ENCODE measurements at regions not wholly inside any gene's neighbourhood (a gene's known extent, or its start where the extent isn't known, plus 50 kb on each side); places are given as distances from the start of the nearest gene placed in this dataset.

- intact Hi-C loops (cut with micrococcal nuclease), result no loop called here
- H3K27me3 Mint-ChIP-seq, result no peaks in the 10 kb centered on the region
- H3K27ac Mint-ChIP-seq, result no peak overlapping the region
- no peak for DNase-seq
- no peaks in the 10 kb centered on the region for H3K4me1 Mint-ChIP-seq
- no peaks in the 10 kb centered on the region for H3K36me3 Mint-ChIP-seq (ENCODE audit: low read depth)
- no peaks in the 10 kb centered on the region for H3K9me3 Mint-ChIP-seq
- no peak overlapping the region for H3K4me3 Mint-ChIP-seq
Measured at GRCh38 chr2:19700861-19701585, 200.8 kb downstream of the TTC32 start.

- H3K27me3 Mint-ChIP-seq, result no peaks in the 10 kb centered on the region
Measured at GRCh38 chr2:19697131-19697530, 204.7 kb downstream of the TTC32 start.

GRCh38 chr2:19695706-19696105 lies 206.1 kb downstream of the TTC32 start:
- no peaks in the 10 kb centered on the region for H3K36me3 Mint-ChIP-seq (ENCODE audit: low read depth)
- no peaks in the 10 kb centered on the region for H3K9me3 Mint-ChIP-seq
- no peaks in the 10 kb centered on the region for H3K4me1 Mint-ChIP-seq
- DNase-seq, result no peak
- intact Hi-C loops (cut with micrococcal nuclease), result no loop called here
- no peak overlapping the region for H3K27ac Mint-ChIP-seq
- H3K27me3 Mint-ChIP-seq, result no peaks in the 10 kb centered on the region
- no peak overlapping the region for H3K4me3 Mint-ChIP-seq

More at GRCh38 chr2:19697131-19697530, 204.7 kb downstream of the TTC32 start:
- no peak overlapping the region for H3K27ac Mint-ChIP-seq
- H3K4me1 Mint-ChIP-seq, result no peaks in the 10 kb centered on the region
- H3K36me3 Mint-ChIP-seq (ENCODE audit: low read depth), result no peaks in the 10 kb centered on the region
- H3K4me3 Mint-ChIP-seq, result no peak overlapping the region
- intact Hi-C loops (cut with micrococcal nuclease), result no loop called here
- no peak for DNase-seq
- no peaks in the 10 kb centered on the region for H3K9me3 Mint-ChIP-seq

GRCh38 chr2:19691892-19692291 lies 209.9 kb downstream of the TTC32 start:
- no peak overlapping the region for H3K4me3 Mint-ChIP-seq
- no peaks in the 10 kb centered on the region for H3K4me1 Mint-ChIP-seq
- no peaks in the 10 kb centered on the region for H3K9me3 Mint-ChIP-seq
- intact Hi-C loops (cut with micrococcal nuclease), result no loop called here
- H3K27ac Mint-ChIP-seq, result no peak overlapping the region
- DNase-seq, result no peak
- H3K27me3 Mint-ChIP-seq, result no peaks in the 10 kb centered on the region
- H3K36me3 Mint-ChIP-seq (ENCODE audit: low read depth), result no peaks in the 10 kb centered on the region

- no peak for DNase-seq
- no peaks in the 10 kb centered on the region for H3K36me3 Mint-ChIP-seq (ENCODE audit: low read depth)
- no peak overlapping the region for H3K4me3 Mint-ChIP-seq
- H3K9me3 Mint-ChIP-seq, result no peaks in the 10 kb centered on the region
- no peak overlapping the region for H3K27ac Mint-ChIP-seq
- H3K4me1 Mint-ChIP-seq, result no peaks in the 10 kb centered on the region
- intact Hi-C loops (cut with micrococcal nuclease), result no loop called here
- H3K27me3 Mint-ChIP-seq, result no peaks in the 10 kb centered on the region
Measured at GRCh38 chr2:19690429-19690828, 211.4 kb downstream of the TTC32 start.

GRCh38 chr2:19689646-19690168 lies 212.1 kb downstream of the TTC32 start:
- Mint-ChIP-seq H3K4me3 (no peak overlapping the region), H3K27me3 (no peaks in the 10 kb centered on the region), H3K36me3 (ENCODE audit: low read depth) (no peaks in the 10 kb centered on the region), H3K4me1 (no peaks in the 10 kb centered on the region), H3K27ac (no peak overlapping the region), H3K9me3 (no peaks in the 10 kb centered on the region)
- DNase-seq, result no peak
- intact Hi-C loops (cut with micrococcal nuclease), result no loop called here

GRCh38 chr2:19688059-19688458 lies 213.7 kb downstream of the TTC32 start:
- intact Hi-C loops (cut with micrococcal nuclease), result no loop called here
- no peaks in the 10 kb centered on the region for H3K27me3 Mint-ChIP-seq
- no peaks in the 10 kb centered on the region for H3K36me3 Mint-ChIP-seq (ENCODE audit: low read depth)
- DNase-seq, result no peak
- H3K27ac Mint-ChIP-seq, result no peak overlapping the region
- H3K9me3 Mint-ChIP-seq, result no peaks in the 10 kb centered on the region
- H3K4me1 Mint-ChIP-seq, result no peaks in the 10 kb centered on the region
- no peak overlapping the region for H3K4me3 Mint-ChIP-seq

- no peaks in the 10 kb centered on the region for H3K9me3 Mint-ChIP-seq
- H3K4me3 Mint-ChIP-seq, result no peak overlapping the region
- DNase-seq, result no peak
- intact Hi-C loops (cut with micrococcal nuclease), result no loop called here
- no peaks in the 10 kb centered on the region for H3K27me3 Mint-ChIP-seq
- no peaks in the 10 kb centered on the region for H3K36me3 Mint-ChIP-seq (ENCODE audit: low read depth)
- no peaks in the 10 kb centered on the region for H3K4me1 Mint-ChIP-seq
- no peak overlapping the region for H3K27ac Mint-ChIP-seq
Measured at GRCh38 chr2:19687017-19687659, 214.6 kb downstream of the TTC32 start.

GRCh38 chr2:19686439-19686838 lies 215.3 kb downstream of the TTC32 start:
- no peaks in the 10 kb centered on the region for H3K9me3 Mint-ChIP-seq

GRCh38 chr2:19685731-19686130 lies 216.1 kb downstream of the TTC32 start:
- H3K27me3 Mint-ChIP-seq, result no peaks in the 10 kb centered on the region
- no peaks in the 10 kb centered on the region for H3K36me3 Mint-ChIP-seq (ENCODE audit: low read depth)
- H3K4me3 Mint-ChIP-seq, result no peak overlapping the region
- H3K27ac Mint-ChIP-seq, result no peak overlapping the region
- no peaks in the 10 kb centered on the region for H3K4me1 Mint-ChIP-seq
- DNase-seq, result no peak
- no peaks in the 10 kb centered on the region for H3K9me3 Mint-ChIP-seq
- intact Hi-C loops (cut with micrococcal nuclease), result no loop called here

More at GRCh38 chr2:19686439-19686838, 215.3 kb downstream of the TTC32 start:
- Mint-ChIP-seq H3K27ac (no peak overlapping the region), H3K4me1 (no peaks in the 10 kb centered on the region), H3K27me3 (no peaks in the 10 kb centered on the region), H3K36me3 (ENCODE audit: low read depth) (no peaks in the 10 kb centered on the region), H3K4me3 (no peak overlapping the region)
- intact Hi-C loops (cut with micrococcal nuclease), result no loop called here
- DNase-seq, result no peak

GRCh38 chr2:19684516-19684915 lies 217.3 kb downstream of the TTC32 start:
- H3K36me3 Mint-ChIP-seq (ENCODE audit: low read depth), result no peaks in the 10 kb centered on the region
- no peak overlapping the region for H3K27ac Mint-ChIP-seq
- H3K4me1 Mint-ChIP-seq, result no peaks in the 10 kb centered on the region
- no peaks in the 10 kb centered on the region for H3K9me3 Mint-ChIP-seq
- intact Hi-C loops (cut with micrococcal nuclease), result no loop called here
- DNase-seq, result no peak
- no peak overlapping the region for H3K4me3 Mint-ChIP-seq
- no peaks in the 10 kb centered on the region for H3K27me3 Mint-ChIP-seq

GRCh38 chr2:19683556-19683955 lies 218.2 kb downstream of the TTC32 start:
- Mint-ChIP-seq H3K27ac (no peak overlapping the region), H3K4me1 (no peaks in the 10 kb centered on the region), H3K27me3 (no peaks in the 10 kb centered on the region), H3K9me3 (no peaks in the 10 kb centered on the region), H3K4me3 (no peak overlapping the region), H3K36me3 (ENCODE audit: low read depth) (no peaks in the 10 kb centered on the region)
- intact Hi-C loops (cut with micrococcal nuclease), result no loop called here
- DNase-seq, result no peak

- no peaks in the 10 kb centered on the region for H3K27me3 Mint-ChIP-seq
- no peak for DNase-seq
- H3K27ac Mint-ChIP-seq, result no peak overlapping the region
- no peaks in the 10 kb centered on the region for H3K9me3 Mint-ChIP-seq
- no peaks in the 10 kb centered on the region for H3K4me1 Mint-ChIP-seq
- no peak overlapping the region for H3K4me3 Mint-ChIP-seq
- intact Hi-C loops (cut with micrococcal nuclease), result no loop called here
- H3K36me3 Mint-ChIP-seq (ENCODE audit: low read depth), result no peaks in the 10 kb centered on the region
Measured at GRCh38 chr2:19682493-19682892, 219.3 kb downstream of the TTC32 start.

GRCh38 chr2:19677825-19678518 lies 223.8 kb downstream of the TTC32 start:
- H3K4me3 Mint-ChIP-seq, result no peak overlapping the region
- intact Hi-C loops (cut with micrococcal nuclease), result no loop called here
- no peaks in the 10 kb centered on the region for H3K4me1 Mint-ChIP-seq
- no peaks in the 10 kb centered on the region for H3K9me3 Mint-ChIP-seq
- H3K27me3 Mint-ChIP-seq, result no peaks in the 10 kb centered on the region
- H3K36me3 Mint-ChIP-seq (ENCODE audit: low read depth), result no peaks in the 10 kb centered on the region
- H3K27ac Mint-ChIP-seq, result no peak overlapping the region
- no peak for DNase-seq

All from activated CD4-positive, alpha-beta T cell treated with anti-CD3 and anti-CD28 coated beads, Interleukin-2, amount 10 ng/mL, durations not matched to agents 24 days and 14 days (primary cell).